NCI-H510A treated with DMSO at 0.1 percent for 48 hours (cell line): ENCODE measurements at regions not wholly inside any gene's neighbourhood (a gene's known extent, or its start where the extent isn't known, plus 50 kb on each side); places are given as distances from the start of the nearest gene placed in this dataset.
"Not testable (repeated sequence)": the region's sequence is repeated elsewhere in the genome, so short reads cannot be mapped to it uniquely, and the experiment has no call there.

Experiments used
- DNase-seq: peaks from one replicate; lab custom pipeline; 2025; lab: John Stamatoyannopoulos, UW

- no peak for DNase-seq
These were observed 62.4 kb upstream of the TNFAIP3 start for GRCh38 chr6:137804637-137805036.

GRCh38 chr6:137805622-137806021 is 61.4 kb upstream of the TNFAIP3 start:
- no peak for DNase-seq

GRCh38 chr6:137806914-137807682 is 60.0 kb upstream of the TNFAIP3 start:
- no peak for DNase-seq

GRCh38 chr6:137808191-137808590 is 58.9 kb upstream of the TNFAIP3 start:
- DNase-seq = no peak

- DNase-seq = no peak
These were observed 58.2 kb upstream of the TNFAIP3 start for GRCh38 chr6:137808836-137809315.

GRCh38 chr6:137809895-137810553 is 57.0 kb upstream of the TNFAIP3 start:
- not testable (repeated sequence) for DNase-seq

- no peak for DNase-seq
These were observed 56.4 kb upstream of the TNFAIP3 start for GRCh38 chr6:137810554-137811120.

- DNase-seq = peak; percentile 12
These were observed 55.7 kb upstream of the TNFAIP3 start for GRCh38 chr6:137811121-137811915.

GRCh38 chr6:137811916-137812553 is 55.0 kb upstream of the TNFAIP3 start:
- no peak for DNase-seq

- DNase-seq = no peak
These were observed 53.6 kb upstream of the TNFAIP3 start for GRCh38 chr6:137813308-137813970.

- not testable (repeated sequence) for DNase-seq
These were observed 53.0 kb upstream of the TNFAIP3 start for GRCh38 chr6:137814030-137814429.

GRCh38 chr6:137815692-137816091 is 51.4 kb upstream of the TNFAIP3 start:
- no peak for DNase-seq

- DNase-seq = no peak
These were observed 50.9 kb upstream of the TNFAIP3 start for GRCh38 chr6:137816133-137816579.

GRCh38 chr6:137816688-137817618 is 50.1 kb upstream of the TNFAIP3 start:
- DNase-seq = no peak
